CD14-positive monocyte (primary cell): ENCODE measurements at regions not wholly inside any gene's neighbourhood (a gene's known extent, or its start where the extent isn't known, plus 50 kb on each side); places are given as distances from the start of the nearest gene placed in this dataset.

ENCODE experiments used
- DNase-seq, 3 donors: peaks; one replicate each; pipeline ENCODE4 v3.0.0-alpha.2; 2011 to 2022
- H2AFZ ChIP-seq: 2 replicates; pipeline ENCODE4 v1.6.0; 2012; ENCODE audit warnings: mild to moderate bottlenecking, low read depth, low read length, inconsistent platforms; ENCODE audit not compliant: insufficient read depth, poor library complexity, severe bottlenecking
- H3K27ac ChIP-seq, 2 donors: 1 replicate in 1 of 2; 2 replicates in 1 of 2; pipeline ENCODE4 v1.5.1; 2012 to 2013; ENCODE audit warnings: low read length in 2 of 2, control low read depth in 1 of 2, inconsistent platforms in 1 of 2, low read depth in 1 of 2, mild to moderate bottlenecking in 1 of 2
- H3K27me3 ChIP-seq, 2 donors: one replicate each; pipeline versions ENCODE4 v1.6.0 to v1.6.1; 2011 to 2013; ENCODE audit warnings: low read length in 2 of 2; ENCODE audit not compliant: control insufficient read depth in 2 of 2, insufficient read depth in 2 of 2
- H3K36me3 ChIP-seq, 2 donors: replicated peaks in 1 of 2; 1 replicate in 1 of 2; 2 replicates in 1 of 2; pipeline versions ENCODE4 v1.5.1 to v1.6.1; 2012 to 2013; ENCODE audit warnings: low read length in 2 of 2, control low read depth in 1 of 2, inconsistent platforms in 1 of 2, mild to moderate bottlenecking in 1 of 2; ENCODE audit not compliant: insufficient read depth in 2 of 2, control insufficient read depth in 1 of 2
- H3K4me1 ChIP-seq, 2 donors: 1 replicate in 1 of 2; 2 replicates in 1 of 2; pipeline versions ENCODE4 v1.5.1 to v1.6.1; 2012 to 2013; ENCODE audit warnings: low read length in 2 of 2, control low read depth in 1 of 2, inconsistent platforms in 1 of 2, mild to moderate bottlenecking in 1 of 2, moderate library complexity in 1 of 2; ENCODE audit not compliant: insufficient read depth in 2 of 2, control insufficient read depth in 1 of 2
- H3K4me2 ChIP-seq: replicated peaks from 2 replicates; pipeline ENCODE3; 2012; ENCODE audit warnings: low read length, moderate library complexity, mild to moderate bottlenecking; ENCODE audit not compliant: poor library complexity, severe bottlenecking; ENCODE audit errors: extremely low read depth
- H3K4me3 ChIP-seq, 3 experiments: fragments of 200-600 bp in 1 of 3; sonication (generic) in 1 of 3; replicated peaks in 1 of 3; 1 replicate in 2 of 3; 2 replicates in 1 of 3; pipeline ENCODE4 v1.5.1; 2011 to 2013; ENCODE audit warnings: low read length in 3 of 3, mild to moderate bottlenecking in 3 of 3, control low read depth in 2 of 3, low read depth in 2 of 3, inconsistent platforms in 1 of 3, moderate library complexity in 1 of 3
- H3K79me2 ChIP-seq: 2 replicates; pipeline ENCODE4 v1.6.0; 2012; ENCODE audit warnings: mild to moderate bottlenecking, control low read depth, inconsistent platforms, low read length, moderate library complexity; ENCODE audit not compliant: insufficient read depth
- H3K9ac ChIP-seq: 2 replicates; pipeline ENCODE4 v1.6.0; 2017; ENCODE audit warnings: low read length, mild to moderate bottlenecking; ENCODE audit not compliant: insufficient read depth, poor library complexity, severe bottlenecking
- H3K9me3 ChIP-seq, 2 donors: replicated peaks in 1 of 2; 1 replicate in 1 of 2; 2 replicates in 1 of 2; pipeline versions ENCODE4 v1.5.1 to v1.6.1; 2012 to 2013; ENCODE audit warnings: low read length in 2 of 2, control low read depth in 1 of 2; ENCODE audit not compliant: control insufficient read depth in 1 of 2, insufficient read depth in 1 of 2
- H4K20me1 ChIP-seq: 2 replicates; pipeline ENCODE4 v1.6.0; 2012; ENCODE audit warnings: mild to moderate bottlenecking, low read length, control low read depth, moderate library complexity; ENCODE audit not compliant: insufficient read depth
- H3K27ac Mint-ChIP-seq, 7 donors: one replicate each; pipeline ENCODE4 v1.8.0; 2020; ENCODE audit warnings: mild to moderate bottlenecking in 7 of 7, mixed read lengths in 7 of 7, moderate library complexity in 6 of 7, inconsistent platforms in 2 of 7
- H3K27me3 Mint-ChIP-seq, 3 donors: one replicate each; pipeline ENCODE4 v1.8.0; 2021 to 2022; ENCODE audit warnings: low read depth in 3 of 3, mild to moderate bottlenecking in 3 of 3, mixed read lengths in 3 of 3, moderate library complexity in 3 of 3, inconsistent platforms in 1 of 3
- H3K36me3 Mint-ChIP-seq, 2 donors: one replicate each; pipeline ENCODE4 v1.8.0; 2020; ENCODE audit warnings: mixed read lengths in 2 of 2, inconsistent platforms in 1 of 2, mild to moderate bottlenecking in 1 of 2
- H3K4me1 Mint-ChIP-seq: one replicate; pipeline ENCODE4 v1.8.0; 2020; ENCODE audit warnings: mild to moderate bottlenecking, mixed read lengths
- H3K4me3 Mint-ChIP-seq, 2 donors: one replicate each; pipeline ENCODE4 v1.8.0; 2020; ENCODE audit warnings: mild to moderate bottlenecking in 2 of 2, mixed read lengths in 2 of 2, moderate library complexity in 1 of 2
- H3K9me3 Mint-ChIP-seq, 7 donors: one replicate each; pipeline ENCODE4 v1.8.0; 2020 to 2022; ENCODE audit warnings: mixed read lengths in 7 of 7, mild to moderate bottlenecking in 6 of 7, moderate library complexity in 6 of 7, inconsistent platforms in 2 of 7
- CTCF ChIP-seq: fragments of 200-600 bp; IDR thresholded peaks from one replicate; pipeline ENCODE4 v1.8.0; 2022; ENCODE audit warnings: antibody characterized with exemption, mild to moderate bottlenecking
- WGBS: methylation state at CpG from one replicate; pipeline ENCODE4 v1.1.5; 2013; ENCODE audit warnings: missing lambda C conversion rate; ENCODE audit not compliant: insufficient coverage; 5-methylcytosine and 5-hydroxymethylcytosine counted together
- intact Hi-C, 2 donors: fragments of 100-400 bp; cut with micrococcal nuclease; formaldehyde crosslinking; loops; one replicate each; pipeline versions ENCODE4 v1.15.0 to v1.15.1; 2023

DNA sequence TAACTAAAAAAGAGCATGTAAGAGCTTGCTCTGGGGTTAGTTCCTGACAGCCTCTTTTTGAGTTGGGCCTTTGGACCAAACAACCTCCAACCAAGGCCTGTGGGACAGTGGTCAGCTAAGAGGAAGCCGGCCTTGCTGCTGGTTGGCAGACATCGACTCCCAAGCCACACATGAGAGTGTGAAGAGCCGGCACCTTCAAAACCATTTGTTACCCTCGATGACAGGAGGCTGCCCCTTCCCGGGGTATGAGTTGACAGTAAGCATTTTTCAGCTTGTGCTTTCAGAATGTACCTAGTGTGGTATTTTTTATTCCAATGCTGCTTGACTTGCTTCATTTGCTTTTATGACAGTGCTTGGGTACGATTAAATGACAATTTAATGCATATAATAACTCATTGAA lies 168.6 kb upstream of the IGFBP7 start:
- H3K36me3 ChIP-seq, result no peaks in the 10 kb centered on the region
- H3K27ac Mint-ChIP-seq, result no peak overlapping the region
- no peak overlapping the region for H3K4me2 ChIP-seq
- no peaks in the 10 kb centered on the region for H3K36me3 Mint-ChIP-seq
- no peak overlapping the region for H3K27ac ChIP-seq
- H3K9me3 Mint-ChIP-seq, result peaks cover 0 to 3% (median 0%) of the 10 kb centered on the region in 7 donors
- H3K9ac ChIP-seq, result no peak overlapping the region
- H3K9me3 ChIP-seq, result no peaks in the 10 kb centered on the region
- H2AFZ ChIP-seq, result no peak overlapping the region
- no peak overlapping the region for H3K4me3 ChIP-seq
- DNase-seq, result no peak
- intact Hi-C loops, result no loop called here
- no peaks in the 10 kb centered on the region for H3K79me2 ChIP-seq
- H3K27me3 Mint-ChIP-seq, result no peaks in the 10 kb centered on the region
- H3K27me3 ChIP-seq, result no peaks in the 10 kb centered on the region
- no peaks in the 10 kb centered on the region for H4K20me1 ChIP-seq
- no peak for TF ChIP-seq CTCF
- H3K4me3 Mint-ChIP-seq, result no peak overlapping the region
- no peaks in the 10 kb centered on the region for H3K4me1 ChIP-seq
- WGBS, result 20% methylated on average over 1 of the region's 6 CpGs
- no peaks in the 10 kb centered on the region for H3K4me1 Mint-ChIP-seq

DNA sequence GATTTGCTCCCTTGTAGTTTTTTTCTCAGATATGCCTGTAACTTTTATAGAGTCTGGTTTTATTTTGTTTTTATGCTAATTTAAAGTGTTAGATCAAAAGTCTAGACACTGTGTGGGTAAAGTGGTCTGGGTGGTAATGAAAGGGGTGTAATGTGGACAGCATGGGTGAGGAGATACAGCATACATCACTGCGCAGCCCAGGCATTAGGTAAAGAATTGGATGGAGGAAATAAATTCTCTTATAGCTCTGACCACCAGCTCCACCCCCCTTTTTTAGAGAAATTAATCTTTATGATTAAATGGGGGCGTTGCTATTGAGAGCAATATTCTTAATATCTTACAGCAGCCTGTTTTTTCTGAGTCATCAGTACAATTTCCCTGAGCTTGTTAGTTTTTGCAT lies 163.9 kb upstream of the IGFBP7 start:
- H3K4me1 ChIP-seq, result no peaks in the 10 kb centered on the region
- H3K9ac ChIP-seq, result no peak overlapping the region
- Mint-ChIP-seq H3K4me1 (no peaks in the 10 kb centered on the region), H3K4me3 (no peak overlapping the region), H3K27me3 (peaks cover 0 to 6% (median under 1%) of the 10 kb centered on the region in 3 donors), H3K36me3 (no peaks in the 10 kb centered on the region), H3K27ac (no peak overlapping the region), H3K9me3 (peaks cover 0 to 1% (median 0%) of the 10 kb centered on the region in 7 donors)
- H3K36me3 ChIP-seq, result no peaks in the 10 kb centered on the region
- no peaks in the 10 kb centered on the region for H3K9me3 ChIP-seq
- no peak overlapping the region for H3K27ac ChIP-seq
- intact Hi-C loops, result no loop called here
- no peaks in the 10 kb centered on the region for H3K27me3 ChIP-seq
- H2AFZ ChIP-seq, result no peak overlapping the region
- DNase-seq, result no peak
- no peaks in the 10 kb centered on the region for H3K79me2 ChIP-seq
- WGBS, result no CpG with 5 or more reads among the region's 2 CpGs
- no peak overlapping the region for H3K4me3 ChIP-seq
- TF ChIP-seq CTCF, result no peak
- H3K4me2 ChIP-seq, result no peak overlapping the region
- no peaks in the 10 kb centered on the region for H4K20me1 ChIP-seq
